GM12892 (cell line): ENCODE measurements at regions not wholly inside any gene's neighbourhood (a gene's known extent, or its start where the extent isn't known, plus 50 kb on each side); places are given as distances from the start of the nearest gene placed in this dataset.

Experiments used
- POLR2A ChIP-seq: IDR thresholded peaks from 2 replicates; pipeline ENCODE4 v1.6.1; 2011; ENCODE audit warnings: low read depth, low read length, control low read depth
- POLR2AphosphoS5 ChIP-seq: IDR thresholded peaks from 2 replicates; pipeline ENCODE4 v1.6.1; 2011; ENCODE audit warnings: low read depth, low read length, control low read depth

- TF ChIP-seq POLR2AphosphoS5 (no peak), POLR2A (no peak)
Observed at GRCh38 chr2:120810639-120811038, 75.0 kb downstream of the GLI2 start.
